K562 (cell line): ENCODE measurements at regions not wholly inside any gene's neighbourhood (a gene's known extent, or its start where the extent isn't known, plus 50 kb on each side); places are given as distances from the start of the nearest gene placed in this dataset.

Source experiments
- ATAC-seq: fragments of 200-7000 bp; cut with Tn5 transposase; 3 replicates; pipeline ENCODE4 v1.9.1; 2020; ENCODE audit warnings: moderate library complexity
- BruUV-seq: library from RNA; stranded (reverse); fragments of 400-500 nt; replicated peaks from 2 replicates; lab custom pipeline; 2021; lab: Mats Ljungman, UMichigan
- CTCF ChIA-PET: fragments of 300-600 bp; formaldehyde crosslinking; extraction: SDS; loops from one replicate; lab custom pipeline; 2021; ENCODE audit warnings: low intra/inter-chr PET ratio; lab: Yijun Ruan, JAX
- POLR2A ChIA-PET: fragments of 300-600, 350-650 bp; sonication (Branson Sonifier 250); formaldehyde crosslinking; extraction: SDS; loops from one replicate; lab custom pipeline; 2021; ENCODE audit warnings: antibody characterized with exemption, inconsistent platforms; lab: Yijun Ruan, JAX
- DNase-seq, 4 experiments: peaks; one replicate each; pipeline versions ENCODE4 v3.0.0 to v3.0.0-alpha.2; 2011 to 2018; ENCODE audit warnings: low spot score in 3 of 4, mixed read lengths in 3 of 4; ENCODE audit errors: extremely low read depth in 1 of 4
- FAIRE-seq: peaks from 2 replicates; lab custom pipeline; 2011; peaks lifted over from hg19 to GRCh38; lab: Jason Lieb, UNC
- H2AFZ ChIP-seq: 2 replicates; pipeline ENCODE4 v1.6.0; 2011; ENCODE audit warnings: low read depth, low read length, control low read depth, inconsistent platforms
- H3K27ac ChIP-seq: fragments of 200-600 bp; 3 replicates; pipeline ENCODE4 v1.8.0; 2011; ENCODE audit warnings: low read depth, mild to moderate bottlenecking, control low read depth, inconsistent platforms, low read length, moderate library complexity, mixed read lengths; ENCODE audit errors: extremely low read depth
- H3K27me3 ChIP-seq, 2 experiments: fragments of 300-600 bp in 1 of 2; 2 replicates in 1 of 2; 3 replicates in 1 of 2; pipeline versions ENCODE4 v1.6.0 to v1.8.0; 2011; ENCODE audit warnings: inconsistent platforms in 2 of 2, low read length in 2 of 2, mild to moderate bottlenecking in 1 of 2, mixed read lengths in 1 of 2, moderate library complexity in 1 of 2; ENCODE audit not compliant: control insufficient read depth in 2 of 2, insufficient read depth in 2 of 2
- H3K36me3 ChIP-seq: fragments of 300-600 bp; 3 replicates; pipeline ENCODE4 v1.8.0; 2011; ENCODE audit warnings: mild to moderate bottlenecking, low read length, inconsistent platforms; ENCODE audit not compliant: control insufficient read depth, insufficient read depth
- H3K4me1 ChIP-seq, 2 experiments: fragments of 200-600 bp in 1 of 2; replicated peaks in 1 of 2; 2 replicates in 1 of 2; 3 replicates in 1 of 2; pipeline versions ENCODE4 v1.5.1 to v1.8.0; 2011; ENCODE audit warnings: inconsistent platforms in 2 of 2, low read length in 2 of 2, mild to moderate bottlenecking in 1 of 2, mixed read lengths in 1 of 2, moderate library complexity in 1 of 2; ENCODE audit not compliant: control insufficient read depth in 2 of 2, insufficient read depth in 2 of 2
- H3K4me2 ChIP-seq: 2 replicates; pipeline ENCODE4 v1.6.1; 2011; ENCODE audit warnings: low read length, control low read depth, inconsistent platforms, mixed read lengths; ENCODE audit not compliant: insufficient read depth
- H3K4me3 ChIP-seq: fragments of 200-600 bp; sonication (generic), shearing (Covaris generic); 2 replicates; pipeline ENCODE4 v1.5.1; 2016; ENCODE audit warnings: control low read depth, inconsistent platforms
- H3K79me2 ChIP-seq: fragments of 200-600 bp; 3 replicates; pipeline ENCODE4 v1.8.0; 2011; ENCODE audit warnings: low read length, inconsistent platforms; ENCODE audit not compliant: control insufficient read depth, insufficient read depth
- H3K9ac ChIP-seq, 2 experiments: 2 replicates each; pipeline versions ENCODE4 v1.6.0 to v1.6.1; 2011; ENCODE audit warnings: low read depth in 2 of 2, low read length in 2 of 2, control low read depth in 1 of 2, inconsistent platforms in 1 of 2, mild to moderate bottlenecking in 1 of 2, mixed read lengths in 1 of 2; ENCODE audit not compliant: insufficient read depth in 1 of 2
- H3K9me1 ChIP-seq: one replicate; pipeline ENCODE4 v1.6.0; 2011; ENCODE audit warnings: inconsistent platforms, mild to moderate bottlenecking, low read length, moderate library complexity; ENCODE audit not compliant: control insufficient read depth, insufficient read depth
- H3K9me3 ChIP-seq: replicated peaks from 2 replicates; pipeline ENCODE4 v1.5.1; 2011; ENCODE audit warnings: low read depth, low read length, inconsistent platforms; ENCODE audit not compliant: control insufficient read depth, insufficient read depth
- H4K20me1 ChIP-seq: replicated peaks from 2 replicates; pipeline ENCODE4 v1.6.1; 2011; ENCODE audit warnings: low read length, inconsistent platforms, mixed read lengths; ENCODE audit not compliant: control insufficient read depth, insufficient read depth
- HDAC2 ChIP-seq: fragments of 450-650 bp; IDR thresholded peaks from 2 replicates; pipeline ENCODE4 v1.6.1; 2016; ENCODE audit warnings: mild to moderate bottlenecking
- HNRNPUL1 ChIP-seq: fragments of 200-400 bp; formaldehyde crosslinking; IDR thresholded peaks from 2 replicates; pipeline ENCODE4 v1.6.1; 2017; ENCODE audit warnings: low read length
- MED1 ChIP-seq: sonication (generic); formaldehyde crosslinking; IDR thresholded peaks from 2 replicates; pipeline ENCODE4 v1.8.1; 2023; ENCODE audit warnings: missing genetic modification reagents, borderline replicate concordance
- RHOXF2B ChIP-seq: fragments of 250-450 bp; sonication (Bioruptor Pico); conservative IDR thresholded peaks from 2 replicates; pipeline ENCODE4 v1.5.1; 2021
- TAF15 ChIP-seq: fragments of 200-400 bp; formaldehyde crosslinking; IDR thresholded peaks from 2 replicates; pipeline ENCODE4 v1.6.1; 2017; ENCODE audit warnings: mild to moderate bottlenecking, low read depth, low read length, moderate library complexity
- XRCC4 ChIP-seq: IDR thresholded peaks from one replicate; pipeline ENCODE4 v1.6.1; 2011; ENCODE audit not compliant: insufficient read depth, insufficient read length; ENCODE audit errors: extremely low read depth
- ZNF668 ChIP-seq: fragments of 250-450 bp; sonication (Bioruptor Pico); IDR thresholded peaks from 2 replicates; pipeline ENCODE4 v1.8.0; 2022; ENCODE audit warnings: mild to moderate bottlenecking, inconsistent platforms
- WGBS: fragments of 100-300 bp; shearing (Covaris generic); methylation state at CpG from one replicate; pipeline ENCODE4 v1.1.6; 2016; ENCODE audit warnings: low coverage, mixed read lengths; ENCODE audit not compliant: insufficient coverage; ENCODE audit errors: missing lambda C conversion rate; 5-methylcytosine and 5-hydroxymethylcytosine counted together
- in situ Hi-C: fragments of 300-500 bp; cut with MboI; formaldehyde crosslinking; loops from 4 replicates; pipeline ENCODE4 v1.15.0; 2018; ENCODE audit warnings: inconsistent platforms, mixed read lengths
- intact Hi-C: fragments of 100-400 bp; cut with micrococcal nuclease; formaldehyde crosslinking; loops from 2 replicates; pipeline ENCODE4 v1.14.2; 2022
- TF ChIP-seq, protein P1 (sequence below), 2 experiments: fragments of 450-650 bp in 1 of 2; sonication (generic) in 1 of 2; formaldehyde crosslinking in 1 of 2; IDR thresholded peaks in 1 of 2; conservative IDR thresholded peaks in 1 of 2; 2 replicates each; pipeline versions ENCODE4 v1.6.1 to v1.8.1; 2016 to 2023; ENCODE audit warnings: mild to moderate bottlenecking in 2 of 2, moderate library complexity in 2 of 2, inconsistent platforms in 1 of 2, missing genetic modification reagents in 1 of 2

DNA sequence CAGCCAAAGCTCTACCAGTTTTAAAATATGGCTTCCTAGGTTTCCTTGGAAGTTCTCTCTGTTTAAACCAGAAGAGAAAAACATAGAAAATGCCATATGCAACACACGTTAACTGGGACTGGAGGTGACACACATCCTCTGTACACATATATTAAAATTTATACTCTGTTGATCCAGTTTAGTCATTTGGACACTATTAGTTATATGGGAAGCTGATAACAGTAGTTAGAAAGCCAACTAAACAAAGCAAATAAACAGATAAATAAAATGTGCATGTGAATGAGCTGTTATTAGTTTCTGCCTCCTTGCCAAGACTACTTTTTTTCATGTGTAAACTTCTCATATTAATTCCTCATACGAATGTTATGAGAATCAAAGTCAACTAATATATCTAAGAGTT, 1249.2 kb upstream of the CDH6 start (continued):
- no peak for TF ChIP-seq HDAC2

DNA sequence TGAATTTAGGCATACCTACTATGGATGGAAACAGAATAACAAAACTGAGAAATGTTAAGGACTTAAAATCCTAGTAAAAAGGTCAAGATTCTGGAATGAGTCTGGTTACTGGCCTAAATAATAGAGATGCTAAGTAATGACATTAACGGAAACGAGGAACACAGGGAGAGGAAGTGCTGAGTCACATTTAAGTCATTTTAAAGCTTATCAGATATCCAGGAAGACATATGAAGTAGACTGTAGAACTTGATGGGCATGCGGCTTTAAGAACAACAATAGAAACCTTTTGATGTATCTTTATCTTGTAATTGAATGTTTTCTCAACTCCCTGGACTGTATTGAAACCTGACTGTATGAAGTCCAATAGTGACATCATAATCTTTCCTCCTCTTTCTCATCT, 1251.4 kb upstream of the CDH6 start:
- TF ChIP-seq RHOXF2B = no peak
- TF ChIP-seq, protein P1, sequence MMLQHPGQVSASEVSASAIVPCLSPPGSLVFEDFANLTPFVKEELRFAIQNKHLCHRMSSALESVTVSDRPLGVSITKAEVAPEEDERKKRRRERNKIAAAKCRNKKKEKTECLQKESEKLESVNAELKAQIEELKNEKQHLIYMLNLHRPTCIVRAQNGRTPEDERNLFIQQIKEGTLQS (IDR thresholded peaks at IDR 0.05) = 0 out of 2 replicates have a peak, but pooled peaks have one; percentile 14
- TF ChIP-seq, protein P1 (CRISPR knock-in tag; conservative IDR thresholded peaks at IDR 0.05) = no peak
- H3K4me3 ChIP-seq = no peak overlapping the region
- no peaks in the 10 kb centered on the region for H3K9me3 ChIP-seq
- ChIA-PET POLR2A (no interaction called here), CTCF (no interaction called here)
- no peak overlapping the region for H3K4me2 ChIP-seq
- intact Hi-C loops (no loop called here), in situ Hi-C loops (no loop called here)
- ATAC-seq (no peak), DNase-seq (no peak), FAIRE-seq (no peak)
- H3K36me3 ChIP-seq = no peaks in the 10 kb centered on the region
- no peaks in the 10 kb centered on the region for H3K4me1 ChIP-seq
- H3K9ac ChIP-seq = no peak overlapping the region
- no peaks in the 10 kb centered on the region for H3K79me2 ChIP-seq
- no peaks in the 10 kb centered on the region for H4K20me1 ChIP-seq
- WGBS = 19% methylated on average over 3 of the region's 3 CpGs
- no peak overlapping the region for H2AFZ ChIP-seq
- H3K9me1 ChIP-seq = no peaks in the 10 kb centered on the region
- no peaks in the 10 kb centered on the region for H3K27me3 ChIP-seq
- BruUV-seq = no TSS peak
- no peak overlapping the region for H3K27ac ChIP-seq

DNA sequence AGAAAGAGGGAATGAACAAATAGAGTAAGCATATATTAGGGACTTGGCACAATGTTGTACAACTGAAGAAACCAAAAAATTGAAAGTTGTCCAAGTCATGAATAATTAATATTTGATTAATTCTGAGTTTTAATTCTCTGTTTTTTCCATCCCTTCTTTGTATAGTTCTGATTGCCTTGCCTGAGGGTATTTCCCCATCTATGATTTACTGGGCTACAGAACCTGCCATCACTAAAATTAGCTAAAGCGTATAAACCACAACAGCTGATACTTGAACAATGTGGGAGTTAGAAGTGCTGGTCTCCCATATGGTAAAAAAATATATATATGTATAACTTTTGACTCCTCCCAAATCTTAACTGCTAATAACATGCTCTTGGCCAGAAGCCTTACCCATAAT, 1253.5 kb upstream of the CDH6 start:
- Histone ChIP-seq H3K4me2 (no peak overlapping the region), H3K9me1 (no peaks in the 10 kb centered on the region), H2AFZ (no peak overlapping the region), H3K4me1 (no peaks in the 10 kb centered on the region), H3K9me3 (no peaks in the 10 kb centered on the region), H3K27ac (no peak overlapping the region), H3K9ac (no peak overlapping the region), H3K27me3 (no peaks in the 10 kb centered on the region), H3K4me3 (no peak overlapping the region), H3K36me3 (no peaks in the 10 kb centered on the region), H3K79me2 (no peaks in the 10 kb centered on the region), H4K20me1 (no peaks in the 10 kb centered on the region)
- ChIA-PET POLR2A (no interaction called here), CTCF (no interaction called here)
- in situ Hi-C loops (no loop called here), intact Hi-C loops (no loop called here)
- DNase-seq (no peak), ATAC-seq (no peak), FAIRE-seq (no peak)
- 33% methylated on average over 1 of the region's 1 CpG for WGBS
- no TSS peak for BruUV-seq
- TF ChIP-seq MED1 = no peak
- no peak for TF ChIP-seq HNRNPUL1
- no peak for TF ChIP-seq ZNF668 (CRISPR knock-in tag)
- TF ChIP-seq TAF15 = no peak
- no peak for TF ChIP-seq XRCC4
